Stimulated activated naive CD8-positive, alpha-beta T cell treated with anti-CD3 and anti-CD28 coated beads, Interleukin-15, Interleukin-2, amounts not matched to agents 100 U/mL and 50 U/mL, for 24 hours (primary cell): ENCODE measurements at regions not wholly inside any gene's neighbourhood (a gene's known extent, or its start where the extent isn't known, plus 50 kb on each side); places are given as distances from the start of the nearest gene placed in this dataset.

Experiments used
- ATAC-seq: fragments of 150-1000 bp; cut with Tn5 transposase; one replicate; pipeline ENCODE4 v1.10.0; 2021
- DNase-seq: peaks from one replicate; pipeline ENCODE4 v3.0.0; 2021

DNA sequence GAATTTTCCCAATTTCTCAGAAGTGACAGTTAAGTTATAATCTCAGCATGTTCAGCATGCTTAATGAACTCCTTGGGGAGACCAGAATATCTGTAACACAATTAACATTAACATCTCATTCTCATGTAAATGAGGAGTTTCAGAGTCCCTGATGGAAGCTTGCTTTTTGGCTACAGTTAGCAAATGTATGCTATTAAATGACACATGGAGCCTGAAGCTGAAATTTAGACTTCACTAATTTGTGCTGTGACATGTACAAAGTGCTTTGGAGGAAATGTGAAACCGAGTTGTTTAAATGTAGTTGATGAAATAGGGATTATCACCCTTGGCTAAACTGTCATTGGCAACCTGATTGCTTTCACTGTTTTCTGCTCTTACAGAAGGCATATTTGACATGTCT is 2265.1 kb upstream of the PCDH20 start:
- no peak for DNase-seq
- ATAC-seq = no peak

DNA sequence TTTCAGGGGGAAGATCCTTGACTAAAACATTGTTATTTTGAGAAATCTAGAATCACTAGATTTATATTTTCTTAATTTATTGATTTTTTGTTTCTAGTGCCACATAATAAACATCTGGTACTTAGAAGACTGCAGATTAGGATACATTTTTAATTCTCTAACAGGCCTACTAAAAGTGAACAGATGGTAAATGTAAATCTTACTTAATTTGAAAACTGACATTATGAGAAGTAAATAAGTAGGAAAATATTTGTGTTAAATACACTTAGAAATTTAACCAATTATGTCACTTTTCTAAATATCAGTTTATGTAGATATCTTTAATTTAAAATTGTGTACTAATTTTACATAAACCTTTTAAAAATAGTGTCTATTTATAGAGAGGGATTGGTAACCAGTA is 2255.6 kb upstream of the PCDH20 start:
- DNase-seq = no peak
- no peak for ATAC-seq

DNA sequence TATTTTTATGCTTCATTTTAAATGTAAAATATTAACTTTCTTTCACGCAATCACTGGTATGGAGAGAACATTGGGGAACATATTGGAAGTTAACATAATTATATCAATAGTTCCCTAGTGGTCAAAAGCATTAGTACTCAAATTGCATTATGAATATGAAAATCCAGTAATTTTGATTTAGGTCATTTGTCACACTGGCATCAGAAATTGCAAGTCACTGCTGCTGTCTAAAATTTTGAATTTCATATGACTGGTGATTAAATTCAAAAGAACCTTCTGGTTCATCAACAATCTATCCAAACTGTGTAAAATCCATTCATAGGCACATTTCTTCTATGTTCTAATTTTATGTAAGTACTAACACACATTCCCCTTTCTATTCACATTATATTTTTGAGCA is 2235.7 kb upstream of the PCDH20 start:
- no peak for ATAC-seq
- DNase-seq = no peak

DNA sequence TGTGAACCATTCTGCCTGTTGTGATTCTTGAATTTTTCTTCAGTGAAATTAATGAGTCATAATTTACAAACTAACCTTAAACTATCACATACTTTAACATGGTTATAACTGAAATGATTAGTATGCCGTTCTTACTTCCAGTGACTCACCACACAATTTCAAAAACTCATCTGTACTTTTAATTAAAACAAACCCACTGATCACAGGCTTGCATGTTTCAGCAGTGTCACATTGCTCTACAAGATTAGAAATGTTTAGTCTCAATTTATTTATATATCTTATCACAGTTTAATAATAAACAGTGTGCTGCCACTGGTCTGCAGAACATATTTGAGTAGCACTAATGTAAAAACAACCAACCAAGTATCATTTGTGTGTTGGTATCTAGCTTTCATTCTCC is 2227.9 kb upstream of the PCDH20 start:
- no peak for DNase-seq
- ATAC-seq = no peak

DNA sequence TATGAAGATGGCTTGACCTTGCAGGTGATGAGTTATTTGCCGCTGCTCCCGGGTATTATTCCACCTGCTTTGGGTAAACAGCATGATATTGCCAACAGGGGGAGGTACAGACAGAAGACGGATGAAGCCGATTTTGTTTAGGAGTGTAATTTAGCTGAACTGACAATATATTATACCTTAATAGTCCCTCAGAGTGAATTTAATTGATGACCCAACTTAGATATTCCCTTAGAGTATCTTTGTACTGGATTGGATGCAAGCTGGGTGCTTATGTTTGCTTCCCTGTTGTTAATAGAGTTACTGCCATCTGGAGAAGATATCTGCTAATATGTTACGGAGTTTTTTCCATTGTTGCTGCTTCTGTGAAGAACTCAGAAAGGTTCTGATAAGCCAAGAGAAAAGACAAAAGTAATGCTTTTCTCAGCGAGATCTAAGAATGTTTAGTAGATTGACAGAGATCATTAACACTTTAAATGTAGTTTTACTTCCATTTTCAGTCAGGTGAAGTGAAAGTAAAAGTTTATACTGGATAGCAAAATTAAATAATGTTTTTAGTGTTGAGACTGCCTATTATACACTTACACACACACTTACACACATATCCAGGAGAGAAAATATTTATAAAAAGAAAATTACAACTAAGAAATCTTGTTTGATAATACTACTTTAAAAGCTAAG is 2220.8 kb upstream of the PCDH20 start:
- no peak for ATAC-seq
- DNase-seq = no peak

DNA sequence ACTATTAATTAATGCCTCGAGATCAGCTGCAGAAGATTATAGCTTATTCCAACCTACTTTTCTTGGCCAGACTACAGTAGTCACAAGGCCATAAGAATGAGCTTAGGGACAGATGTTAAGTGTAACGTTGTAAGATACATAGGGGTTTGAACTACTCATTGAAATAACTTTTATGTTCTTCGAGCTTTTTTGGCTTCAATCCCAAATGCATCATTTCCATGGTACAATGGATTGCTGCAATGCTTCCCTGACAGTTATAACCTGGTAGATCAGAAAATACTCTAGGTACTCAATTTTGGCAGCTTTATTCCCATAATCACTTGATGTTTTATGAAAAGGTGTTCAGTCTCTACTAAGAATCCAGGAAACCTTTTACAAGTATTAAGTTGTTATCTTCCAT is 2216.7 kb upstream of the PCDH20 start:
- ATAC-seq = no peak
- DNase-seq = no peak

DNA sequence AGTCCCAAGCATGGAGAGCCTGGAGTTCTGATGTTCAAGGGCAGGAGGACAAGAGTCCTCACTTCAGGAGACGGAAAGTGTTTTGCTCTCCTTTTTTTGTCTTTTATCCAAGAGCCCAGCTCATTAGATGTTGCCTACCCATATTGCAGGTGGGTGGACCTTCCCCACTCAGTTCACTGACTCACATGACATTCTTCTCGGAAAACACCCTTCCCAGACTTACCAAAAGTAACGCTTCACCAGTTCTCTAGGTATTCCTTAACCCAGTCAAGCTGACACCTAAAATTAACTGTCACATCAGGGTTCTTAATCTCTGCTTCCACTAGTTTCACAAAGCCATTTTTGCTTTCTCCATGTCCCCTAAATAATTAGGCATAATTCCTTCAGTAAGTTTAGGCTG is 2215.4 kb upstream of the PCDH20 start:
- ATAC-seq (no peak), DNase-seq (no peak)

DNA sequence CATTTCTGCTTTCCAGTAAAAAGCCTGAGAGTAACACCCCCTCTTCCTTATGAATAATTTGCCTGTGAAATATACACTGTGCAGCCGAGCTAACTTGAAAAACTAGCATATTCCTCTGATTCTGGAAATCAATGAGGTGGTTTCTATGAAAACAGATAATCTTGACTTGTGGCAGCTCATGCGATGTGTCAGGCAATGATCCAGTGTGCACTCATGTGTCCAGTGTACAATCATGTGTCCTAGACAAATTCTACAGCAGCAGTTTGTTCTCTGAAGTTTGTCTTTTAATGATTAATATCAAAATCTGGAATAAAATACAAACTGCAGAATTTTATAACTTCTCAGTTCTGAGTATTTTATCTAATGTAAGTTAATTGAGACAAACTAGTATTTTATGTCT is 2213.9 kb upstream of the PCDH20 start:
- no peak for DNase-seq
- ATAC-seq = no peak

DNA sequence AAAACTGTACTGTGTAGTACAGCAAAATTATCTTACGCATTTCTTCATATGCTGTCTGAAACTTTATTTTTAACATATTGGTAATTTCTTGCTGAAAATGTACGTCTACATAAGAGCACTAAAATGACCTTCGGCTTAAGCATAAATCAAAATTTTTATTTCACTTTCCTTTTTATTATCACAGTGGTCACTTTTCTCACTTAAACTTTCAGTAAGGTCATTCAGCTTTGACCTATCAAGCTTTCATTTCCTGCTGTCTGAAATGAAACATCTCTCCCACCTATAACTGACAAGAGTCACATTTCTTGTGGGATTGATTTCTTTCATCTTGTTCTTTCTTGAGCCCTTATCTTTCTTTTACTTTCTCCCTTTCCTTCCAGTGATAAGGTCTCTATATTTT is 2212.7 kb upstream of the PCDH20 start:
- DNase-seq (no peak), ATAC-seq (no peak)

DNA sequence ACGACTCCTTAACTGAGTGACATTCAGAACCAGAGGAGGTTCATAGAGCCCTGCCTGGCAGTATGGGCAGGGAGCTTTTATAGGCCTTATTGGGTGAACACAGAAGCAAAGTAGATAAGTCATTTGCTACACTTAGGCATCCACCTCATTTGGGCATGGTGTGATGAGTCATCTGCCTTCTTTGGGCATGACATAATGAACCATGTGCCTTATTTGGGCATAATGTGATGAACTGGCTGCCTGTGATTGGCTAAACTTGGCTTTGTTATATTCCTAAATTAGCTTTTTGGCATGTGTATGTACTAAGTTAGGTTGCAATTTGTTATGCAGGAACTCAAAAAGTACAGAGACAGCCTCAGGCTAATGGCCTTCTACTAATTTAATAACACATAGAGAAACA is 2210.2 kb upstream of the PCDH20 start:
- ATAC-seq (no peak), DNase-seq (no peak)

DNA sequence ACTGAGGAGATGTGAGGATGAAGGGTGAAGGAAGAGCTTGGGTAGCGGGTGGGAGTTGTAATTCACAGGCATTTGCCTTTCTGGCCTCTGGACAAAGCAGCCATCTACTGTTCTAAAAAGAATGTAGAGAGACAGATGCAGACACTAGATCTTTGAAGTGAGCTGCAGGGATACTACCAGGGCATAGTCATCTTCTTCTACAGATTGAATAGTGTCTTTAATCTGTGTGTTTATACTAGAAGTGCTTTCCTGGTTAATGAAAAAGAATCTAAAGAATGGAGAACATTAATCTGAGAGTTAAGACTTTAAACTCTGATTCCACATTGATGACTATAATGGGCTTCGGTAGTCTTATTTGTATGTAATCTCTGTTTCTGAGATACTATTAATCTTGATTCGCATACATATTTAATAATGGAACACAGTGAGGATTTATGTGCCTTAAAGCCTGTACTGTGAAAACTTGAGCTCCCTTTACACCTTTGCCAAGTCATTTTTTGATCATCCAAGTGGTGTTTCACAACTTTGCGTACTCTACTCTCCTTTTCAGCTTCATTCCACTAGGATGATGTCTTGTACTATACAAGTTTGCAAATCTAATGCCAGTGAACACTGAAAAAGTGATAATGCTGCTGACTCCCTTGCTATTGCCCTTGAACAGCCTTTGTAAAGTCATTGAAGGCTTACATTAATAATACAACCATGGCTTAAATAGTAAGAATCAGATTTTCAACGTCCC is 2199.4 kb upstream of the PCDH20 start:
- DNase-seq (no peak), ATAC-seq (no peak)

DNA sequence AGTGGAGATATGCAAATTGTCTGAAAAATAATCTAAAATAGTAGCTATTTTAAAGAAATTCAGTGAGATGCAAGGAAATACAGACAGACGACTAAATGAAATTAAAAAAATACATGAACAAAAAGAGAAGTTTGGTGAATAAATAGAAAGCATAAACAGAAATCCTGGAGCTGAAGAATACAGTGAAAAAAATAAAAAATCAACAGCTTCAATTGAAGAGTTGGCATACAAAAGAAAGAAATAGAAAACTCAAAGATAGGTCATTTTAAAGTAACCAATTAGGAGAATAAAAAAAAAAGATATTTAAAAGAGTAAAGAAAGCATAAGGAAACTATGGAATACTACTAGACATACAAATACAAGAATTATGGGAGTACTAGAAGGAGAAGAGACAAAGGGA is 2191.5 kb upstream of the PCDH20 start:
- ATAC-seq = no peak
- DNase-seq = no peak

DNA sequence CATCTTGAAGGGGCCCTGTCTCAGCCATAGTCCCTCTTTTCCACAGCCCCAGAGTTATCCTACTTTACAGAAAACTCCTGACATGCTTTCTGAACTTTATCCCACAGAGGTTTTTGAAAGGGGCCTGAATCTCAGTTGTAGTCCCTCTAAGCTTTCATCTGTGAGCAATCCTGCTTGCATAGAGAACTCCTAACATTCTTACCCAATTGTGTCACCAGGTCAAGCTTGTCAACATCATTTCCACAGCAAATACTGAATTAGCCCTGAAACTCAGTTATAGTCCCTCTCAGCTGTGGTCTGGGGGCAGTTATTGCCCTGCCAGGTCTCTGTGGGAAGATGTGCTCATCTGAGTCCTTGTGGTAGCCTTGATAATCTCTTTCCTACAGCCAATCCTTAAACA is 2190.3 kb upstream of the PCDH20 start:
- DNase-seq (no peak), ATAC-seq (no peak)

DNA sequence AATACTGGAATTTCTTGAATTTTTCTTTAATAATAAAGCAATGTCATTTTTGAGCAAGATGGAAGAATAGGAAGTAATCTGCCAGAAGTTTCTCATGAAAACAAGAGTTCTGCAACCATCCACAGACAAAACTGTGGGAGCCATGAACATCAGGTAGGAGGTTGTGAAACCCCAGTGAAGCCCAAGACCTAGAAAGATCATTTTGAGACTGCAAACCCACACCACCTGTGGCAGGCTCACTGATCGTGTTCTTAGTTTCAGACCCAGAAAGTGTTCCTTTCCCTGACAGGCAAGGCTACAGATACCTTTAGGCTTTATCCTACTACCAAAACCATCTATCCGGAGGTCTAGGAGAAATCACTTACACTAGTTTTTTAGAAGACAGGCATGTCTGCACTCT is 2189.8 kb upstream of the PCDH20 start:
- DNase-seq = no peak
- ATAC-seq = no peak

DNA sequence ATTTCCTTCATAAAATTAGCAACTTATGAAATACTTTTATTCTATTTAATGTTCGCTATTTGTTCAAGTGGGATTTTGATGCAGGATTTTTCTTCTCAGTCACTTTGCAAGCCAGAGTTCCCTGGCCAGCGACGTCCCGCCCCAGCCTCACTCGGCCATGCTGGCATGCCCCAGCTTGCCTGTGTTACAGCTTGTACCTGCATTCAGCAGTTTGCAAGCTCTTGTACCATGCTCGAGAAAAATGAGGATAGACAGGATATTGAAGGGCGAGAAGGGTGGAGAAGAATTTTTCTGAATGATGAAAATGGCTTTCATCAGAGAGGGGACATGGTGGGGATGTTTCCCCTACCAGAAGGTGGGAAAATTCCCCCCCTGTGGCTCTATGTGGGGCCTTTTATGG is 2180.2 kb upstream of the PCDH20 start:
- ATAC-seq (no peak), DNase-seq (no peak)

DNA sequence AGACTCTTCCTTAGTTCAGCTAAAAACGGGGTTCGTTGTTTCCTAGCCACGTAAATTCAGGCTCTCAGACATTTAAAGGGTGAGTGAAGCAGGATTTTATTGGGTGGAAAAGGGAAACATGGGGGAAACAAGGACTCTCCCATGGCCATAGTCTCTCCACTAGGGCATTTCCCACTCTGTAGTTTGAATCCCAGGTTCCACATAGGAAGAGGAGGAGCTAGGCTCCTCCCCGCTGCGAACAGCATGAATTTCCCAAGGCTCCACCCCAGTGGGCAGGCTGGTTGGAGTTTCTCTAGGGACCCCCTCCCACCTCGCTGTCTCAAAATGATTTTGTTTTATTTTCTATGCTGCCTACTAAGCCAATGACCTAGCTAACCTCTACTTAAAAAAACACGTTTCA is 2170.8 kb upstream of the PCDH20 start:
- ATAC-seq (no peak), DNase-seq (no peak)

DNA sequence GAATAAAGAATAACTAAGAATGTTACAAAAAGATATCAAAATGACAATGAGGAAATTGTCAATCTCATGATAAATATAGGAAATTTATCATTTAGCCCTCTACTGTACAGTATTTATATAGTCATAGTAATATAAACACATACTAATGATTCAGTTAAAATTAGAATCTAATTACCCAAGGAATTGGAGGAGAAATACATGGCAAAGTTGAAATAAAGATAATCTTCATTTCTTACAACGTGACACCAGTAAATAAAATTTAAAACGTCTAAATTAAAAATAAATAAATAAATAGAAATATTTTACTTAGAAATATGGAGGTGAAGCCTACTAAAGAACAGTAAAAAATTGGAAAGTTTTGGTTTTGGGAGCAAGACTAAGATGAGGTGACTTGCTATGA is 2163.1 kb upstream of the PCDH20 start:
- no peak for ATAC-seq
- no peak for DNase-seq

DNA sequence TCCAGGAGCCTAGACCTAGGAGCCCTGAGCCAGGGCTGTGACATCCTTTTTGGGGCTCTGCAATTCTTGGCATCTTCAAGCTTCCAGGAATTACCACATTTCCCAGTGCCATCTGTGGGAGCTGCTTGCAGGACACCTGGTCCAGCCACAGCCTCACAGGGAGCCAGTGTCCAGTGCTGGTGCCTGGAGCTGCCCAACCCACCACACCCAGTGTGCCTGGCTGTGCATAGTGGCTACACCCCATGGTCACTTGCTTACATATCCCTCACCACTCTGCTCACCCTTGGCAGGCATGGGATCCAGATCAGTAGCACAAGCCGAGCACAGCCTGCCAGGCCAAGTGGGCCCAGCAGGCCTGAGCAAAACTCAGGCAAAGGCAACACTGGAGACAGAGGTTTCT is 2151.4 kb upstream of the PCDH20 start:
- ATAC-seq (no peak), DNase-seq (no peak)

DNA sequence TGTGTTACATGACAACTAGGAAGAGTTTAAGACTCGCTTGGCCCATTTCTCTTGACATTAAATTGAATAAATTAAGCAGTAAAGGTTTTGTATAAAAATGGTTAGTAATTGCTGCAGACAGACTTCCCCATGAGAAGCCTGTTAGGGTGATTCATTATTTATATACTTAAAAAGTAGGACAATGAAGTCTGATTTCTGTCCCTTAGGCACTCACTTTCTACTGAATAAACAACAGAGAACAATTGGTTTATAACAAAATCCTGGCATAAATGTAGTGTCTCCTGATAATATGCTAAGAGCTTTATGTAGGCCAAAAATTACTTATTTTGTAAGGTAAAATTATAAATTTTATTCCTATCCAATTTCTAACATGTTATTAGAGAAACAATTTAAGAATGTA is 2138.5 kb upstream of the PCDH20 start:
- DNase-seq (no peak), ATAC-seq (no peak)

DNA sequence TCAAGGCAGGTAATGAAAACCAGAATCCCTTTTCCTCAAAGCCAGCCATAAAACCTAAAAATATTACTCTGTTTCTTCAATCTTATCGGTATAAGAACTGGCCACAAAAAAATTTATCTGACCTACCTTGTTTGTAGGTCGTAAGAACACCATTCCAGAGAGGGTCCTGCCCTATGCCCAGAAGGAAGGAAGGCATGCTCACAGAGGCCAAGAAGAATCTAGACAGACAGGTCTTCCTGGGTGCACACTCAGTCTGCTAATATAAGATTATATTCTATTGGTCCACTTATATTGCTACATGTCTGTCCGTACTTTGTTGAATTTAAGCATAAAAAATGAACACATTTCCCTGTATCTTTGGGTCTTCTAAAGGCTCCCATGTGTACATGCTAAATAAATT is 2136.1 kb upstream of the PCDH20 start:
- ATAC-seq (no peak), DNase-seq (no peak)

DNA sequence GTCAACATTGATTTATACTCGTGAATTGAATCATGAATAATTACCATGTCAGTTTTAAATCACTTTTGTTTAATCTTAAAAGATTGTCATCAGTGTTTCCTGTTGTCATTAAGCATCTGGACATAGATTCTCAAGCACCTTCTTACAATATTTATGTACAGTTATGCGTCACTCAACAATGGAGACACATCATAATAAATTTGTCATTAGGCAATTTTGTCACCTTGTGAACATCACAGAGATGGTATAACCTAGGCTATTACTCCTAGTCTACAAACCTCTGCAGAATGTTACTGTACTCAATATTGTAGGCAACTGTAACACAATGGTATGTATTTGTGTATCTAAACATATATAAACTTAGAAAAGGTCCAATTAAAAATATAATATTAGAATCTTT is 2130.9 kb upstream of the PCDH20 start:
- DNase-seq (no peak), ATAC-seq (no peak)

DNA sequence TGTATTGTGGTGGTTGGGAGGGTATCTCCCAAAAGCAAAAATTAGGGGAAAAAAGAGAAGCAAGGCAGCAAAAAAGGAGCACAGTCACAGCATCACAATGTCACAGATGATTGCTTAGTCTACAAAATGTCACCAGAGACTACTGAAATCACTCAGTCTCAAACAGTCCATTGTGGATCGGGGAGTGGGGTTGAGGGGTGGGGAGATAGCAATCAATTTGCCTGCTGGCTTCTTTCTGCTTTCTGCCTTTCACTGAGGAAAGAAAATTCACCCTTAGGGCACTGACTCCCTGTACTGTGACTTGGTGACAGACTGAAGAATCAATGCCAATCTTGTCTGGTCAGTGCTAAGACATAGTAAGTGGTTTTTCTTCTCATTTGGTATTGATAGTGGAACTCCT is 2127.1 kb upstream of the PCDH20 start:
- DNase-seq (no peak), ATAC-seq (no peak)

DNA sequence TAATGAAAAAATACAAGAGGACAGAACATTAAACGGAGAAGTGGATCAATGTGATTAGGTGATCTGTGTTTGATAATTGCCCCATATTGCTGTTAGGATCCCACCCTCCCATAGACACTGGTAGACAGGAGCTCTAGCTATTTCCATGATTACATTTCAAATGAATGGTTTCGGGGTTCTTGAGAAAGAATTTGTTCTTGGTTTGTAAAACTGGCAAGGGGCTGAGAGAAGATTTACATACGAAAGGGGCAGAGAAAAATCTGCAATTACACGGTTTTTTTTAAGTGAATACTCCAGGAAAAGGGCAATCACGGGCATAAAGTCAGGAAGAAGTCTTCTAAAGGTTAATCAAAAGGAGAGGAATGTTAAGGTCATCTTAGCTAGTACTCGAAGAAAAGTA is 2125.7 kb upstream of the PCDH20 start:
- ATAC-seq = no peak

DNA sequence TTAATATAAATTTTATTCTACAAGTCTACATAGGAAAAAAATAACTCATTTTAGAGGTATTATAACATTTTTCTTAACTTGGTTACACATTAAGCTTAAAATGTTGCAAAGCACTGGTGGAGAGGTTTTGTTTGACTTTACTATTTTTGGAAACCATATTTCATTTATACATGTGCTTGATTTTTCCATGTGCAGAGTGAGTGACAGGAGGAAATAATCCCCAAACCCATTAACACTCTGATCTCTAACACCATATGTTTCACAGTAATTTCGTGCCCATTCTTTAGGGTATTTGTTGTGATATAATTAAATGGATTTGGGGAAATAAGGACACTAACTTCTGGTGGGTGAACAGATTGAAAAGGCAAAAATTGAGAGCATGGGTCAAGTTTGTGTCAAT is 2124.4 kb upstream of the PCDH20 start:
- no peak for ATAC-seq
- DNase-seq = no peak

More for the DNA sequence above, 2125.7 kb upstream of the PCDH20 start:
- DNase-seq = no peak
